Stomach (tissue), 8 donors: ENCODE measurements at regions not wholly inside any gene's neighbourhood (a gene's known extent, or its start where the extent isn't known, plus 50 kb on each side); places are given as distances from the start of the nearest gene placed in this dataset.

Source experiments
- DNase-seq, 2 donors: peaks; one replicate each; pipeline versions ENCODE4 v3.0.0 to v3.0.0-alpha.2; 2013 to 2019
- H3K27ac ChIP-seq, 5 donors: fragments of 200-600 bp in 4 of 5; sonication (generic) in 4 of 5; one replicate each; pipeline ENCODE4 v1.5.1; 2013 to 2019; ENCODE audit warnings: mild to moderate bottlenecking in 1 of 5, moderate library complexity in 1 of 5
- H3K27me3 ChIP-seq, 3 donors: fragments of 200-600 bp; sonication (generic); one replicate each; pipeline ENCODE4 v1.5.1; 2017 to 2019; ENCODE audit warnings: mixed run types in 1 of 3
- H3K36me3 ChIP-seq, 4 donors: fragments of 200-600 bp; sonication (generic); 1 replicate in 3 of 4; 2 replicates in 1 of 4; pipeline ENCODE4 v1.5.1; 2016 to 2019
- H3K4me1 ChIP-seq, 4 donors: fragments of 200-600 bp; sonication (generic); one replicate each; pipeline ENCODE4 v1.5.1; 2016 to 2019
- H3K4me3 ChIP-seq, 4 donors: fragments of 200-600 bp; sonication (generic) in 3 of 4; one replicate each; pipeline ENCODE4 v1.5.1; 2016 to 2019; ENCODE audit warnings: mild to moderate bottlenecking in 1 of 4
- H3K9me3 ChIP-seq, 4 donors: fragments of 200-600 bp; sonication (generic); one replicate each; pipeline ENCODE4 v1.5.1; 2016 to 2019
- EP300 ChIP-seq: sonication (generic); formaldehyde crosslinking; IDR thresholded peaks from one replicate; pipeline ENCODE4 v1.6.1; 2017; ENCODE audit warnings: antibody characterized with exemption
- POLR2A ChIP-seq, 4 donors: fragments of 450-650 bp; IDR thresholded peaks; one replicate each; pipeline ENCODE4 v1.6.1; 2016; ENCODE audit warnings: antibody characterized with exemption in 4 of 4, control low read depth in 2 of 4, mild to moderate bottlenecking in 1 of 4, moderate library complexity in 1 of 4
- POLR2AphosphoS5 ChIP-seq, 3 donors: sonication (generic); formaldehyde crosslinking; IDR thresholded peaks; one replicate each; pipeline ENCODE4 v1.6.1; 2016; ENCODE audit warnings: antibody characterized with exemption in 3 of 3
- WGBS, 5 donors: extraction: QIAGEN DNeasy Blood & Tissue Kit in 3 of 5; methylation state at CpG; one replicate each; pipeline versions ENCODE4 v1.1.5 to v1.1.7; 2013 to 2018; 5-methylcytosine and 5-hydroxymethylcytosine counted together
- intact Hi-C: fragments of 100-400 bp; cut with DNase I; formaldehyde crosslinking; loops from one replicate; pipeline ENCODE4 v1.15.1; 2023; ENCODE audit warnings: low total_unique reads
- TF ChIP-seq, protein P1 (sequence below), 7 experiments: fragments of 450-650 bp in 4 of 7; fragments of 200-600 bp in 3 of 7; sonication (generic) in 3 of 7; IDR thresholded peaks; one replicate each; pipeline ENCODE4 v1.5.1; 2016 to 2019; ENCODE audit warnings: antibody characterized with exemption in 7 of 7, control low read depth in 2 of 7, mild to moderate bottlenecking in 1 of 7
- donor health status: healthy with polysubstance abuse.
- donor health status: Bipolar disorder and iron deficiency.
- donor health status: healthy.

DNA sequence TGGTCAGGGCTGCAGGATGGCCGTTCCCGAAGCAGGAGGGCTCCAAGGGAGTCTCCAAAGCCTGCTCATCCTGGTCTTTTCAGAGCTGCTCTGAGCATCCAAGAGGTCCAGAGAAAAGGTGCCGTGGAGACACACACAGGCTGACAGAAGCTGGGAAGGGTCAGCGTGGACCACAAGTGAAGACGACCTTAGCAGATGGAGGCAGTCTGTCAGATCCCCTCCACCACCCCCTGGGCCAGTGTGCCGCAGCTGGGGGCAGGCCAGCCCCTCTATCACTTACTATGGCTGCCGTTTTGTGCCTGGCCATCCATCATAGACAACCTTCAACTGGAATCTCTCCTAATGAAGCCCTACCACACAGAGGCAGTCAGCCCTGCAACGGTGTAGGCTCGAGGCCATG is 335.1 kb upstream of the RGMA start:
- WGBS, 5 donors, result 64 to 91% (median 87%) methylated on average over 3 to 9 of the region's 9 CpGs
- TF ChIP-seq EP300 (no peak), POLR2A (IDR thresholded peaks at IDR 0.05) (no peak), POLR2AphosphoS5 (IDR thresholded peaks at IDR 0.05) (no peak)
- TF ChIP-seq, protein P1, sequence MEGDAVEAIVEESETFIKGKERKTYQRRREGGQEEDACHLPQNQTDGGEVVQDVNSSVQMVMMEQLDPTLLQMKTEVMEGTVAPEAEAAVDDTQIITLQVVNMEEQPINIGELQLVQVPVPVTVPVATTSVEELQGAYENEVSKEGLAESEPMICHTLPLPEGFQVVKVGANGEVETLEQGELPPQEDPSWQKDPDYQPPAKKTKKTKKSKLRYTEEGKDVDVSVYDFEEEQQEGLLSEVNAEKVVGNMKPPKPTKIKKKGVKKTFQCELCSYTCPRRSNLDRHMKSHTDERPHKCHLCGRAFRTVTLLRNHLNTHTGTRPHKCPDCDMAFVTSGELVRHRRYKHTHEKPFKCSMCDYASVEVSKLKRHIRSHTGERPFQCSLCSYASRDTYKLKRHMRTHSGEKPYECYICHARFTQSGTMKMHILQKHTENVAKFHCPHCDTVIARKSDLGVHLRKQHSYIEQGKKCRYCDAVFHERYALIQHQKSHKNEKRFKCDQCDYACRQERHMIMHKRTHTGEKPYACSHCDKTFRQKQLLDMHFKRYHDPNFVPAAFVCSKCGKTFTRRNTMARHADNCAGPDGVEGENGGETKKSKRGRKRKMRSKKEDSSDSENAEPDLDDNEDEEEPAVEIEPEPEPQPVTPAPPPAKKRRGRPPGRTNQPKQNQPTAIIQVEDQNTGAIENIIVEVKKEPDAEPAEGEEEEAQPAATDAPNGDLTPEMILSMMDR (IDR thresholded peaks at IDR 0.05), result no peak
- no peak for DNase-seq
- Histone ChIP-seq H3K27ac (no peak overlapping the region), H3K4me1 (no peaks in the 10 kb centered on the region), H3K4me3 (no peak overlapping the region), H3K9me3 (no peaks in the 10 kb centered on the region), H3K36me3 (no peaks in the 10 kb centered on the region), H3K27me3 (no peaks in the 10 kb centered on the region)
- intact Hi-C loops, result no loop called here

DNA sequence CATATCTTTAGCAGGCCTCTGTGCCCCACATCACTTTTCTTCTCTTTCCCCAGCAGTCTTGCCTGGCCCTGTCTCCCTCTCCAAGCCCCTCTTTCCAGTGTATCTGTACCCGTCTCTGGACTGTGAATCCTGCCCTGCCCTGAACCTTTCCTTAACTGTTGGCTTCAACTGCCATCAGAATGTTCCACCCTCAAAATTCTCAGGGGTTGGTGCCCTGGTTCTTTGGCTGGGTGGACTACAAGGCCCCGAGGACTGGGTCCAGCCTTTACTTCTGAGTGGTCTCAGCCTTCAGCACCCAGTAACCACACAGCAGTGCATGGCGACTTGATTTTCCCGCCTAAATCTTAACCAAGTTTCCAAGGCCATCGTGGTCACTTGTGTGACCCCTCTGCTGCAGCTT is 333.5 kb upstream of the RGMA start:
- intact Hi-C loops, result no loop called here
- no peaks in the 10 kb centered on the region for H3K27me3 ChIP-seq
- no peaks in the 10 kb centered on the region for H3K9me3 ChIP-seq
- H3K27ac ChIP-seq, result no peak overlapping the region
- no peak for DNase-seq
- no peak overlapping the region for H3K4me3 ChIP-seq
- no peaks in the 10 kb centered on the region for H3K4me1 ChIP-seq
- H3K36me3 ChIP-seq, result no peaks in the 10 kb centered on the region
- TF ChIP-seq EP300, result no peak
- TF ChIP-seq POLR2AphosphoS5 (IDR thresholded peaks at IDR 0.05), result no peak
- TF ChIP-seq, protein P1 (IDR thresholded peaks at IDR 0.05), result no peak
- TF ChIP-seq POLR2A (IDR thresholded peaks at IDR 0.05), result no peak
- WGBS, 5 donors, result 88 to 96% (median 93%) methylated on average over 5 of the region's 5 CpGs

DNA sequence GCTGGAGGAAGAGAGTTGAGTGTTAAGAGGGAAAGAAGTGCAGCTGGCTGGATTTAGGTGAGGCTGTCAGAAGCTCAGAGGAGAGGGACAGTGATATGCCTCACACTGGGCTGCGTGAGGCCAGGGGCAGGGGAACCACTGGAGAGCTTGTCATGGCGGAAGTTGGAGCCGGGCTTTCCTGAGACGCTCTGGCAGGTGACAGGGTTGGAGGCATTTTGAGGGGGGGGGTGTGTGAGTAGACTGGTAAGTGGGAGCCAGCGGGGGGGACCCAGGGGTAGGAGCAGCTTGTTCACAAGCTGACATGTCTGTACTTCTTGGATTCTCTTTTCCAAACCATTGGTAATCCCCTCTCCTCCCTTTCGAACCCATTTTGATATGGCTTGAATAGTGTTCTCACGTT is 331.5 kb upstream of the RGMA start:
- H3K27me3 ChIP-seq, result no peaks in the 10 kb centered on the region
- intact Hi-C loops, result no loop called here
- DNase-seq, result no peak
- TF ChIP-seq, protein P1 (IDR thresholded peaks at IDR 0.05), result no peak
- TF ChIP-seq POLR2A (IDR thresholded peaks at IDR 0.05), result no peak
- no peak for TF ChIP-seq EP300
- no peak for TF ChIP-seq POLR2AphosphoS5 (IDR thresholded peaks at IDR 0.05)
- no peaks in the 10 kb centered on the region for H3K4me1 ChIP-seq
- WGBS, 5 donors, result 80 to 89% (median 86%) methylated on average over 7 of the region's 7 CpGs
- H3K36me3 ChIP-seq, result no peaks in the 10 kb centered on the region
- no peak overlapping the region for H3K4me3 ChIP-seq
- no peak overlapping the region for H3K27ac ChIP-seq
- no peaks in the 10 kb centered on the region for H3K9me3 ChIP-seq

DNA sequence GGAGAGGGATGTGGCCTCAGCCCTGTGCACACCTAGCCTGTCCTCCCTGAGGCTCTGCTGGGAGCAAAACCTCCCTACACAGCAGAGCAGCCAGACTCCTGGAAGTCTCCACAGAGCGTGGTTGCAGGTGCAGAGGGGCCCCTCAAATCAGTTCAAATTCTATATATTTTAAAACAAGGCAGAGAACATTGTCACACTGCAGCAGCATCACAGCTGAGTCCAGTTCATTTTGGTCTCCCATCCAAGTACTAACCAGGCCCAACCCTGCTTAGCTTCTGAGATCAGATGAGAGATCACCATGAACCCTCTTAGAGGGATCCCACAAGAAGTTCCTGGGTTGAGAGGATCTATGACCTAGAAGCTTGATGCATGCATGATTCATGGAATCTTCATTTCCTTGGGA is 331.0 kb upstream of the RGMA start:
- no peak for TF ChIP-seq POLR2AphosphoS5 (IDR thresholded peaks at IDR 0.05)
- no peak for TF ChIP-seq POLR2A (IDR thresholded peaks at IDR 0.05)
- Histone ChIP-seq H3K4me3 (no peak overlapping the region), H3K27ac (no peak overlapping the region), H3K9me3 (no peaks in the 10 kb centered on the region), H3K36me3 (no peaks in the 10 kb centered on the region), H3K4me1 (no peaks in the 10 kb centered on the region), H3K27me3 (no peaks in the 10 kb centered on the region)
- WGBS, 5 donors, result 58 to 86% (median 71%) methylated on average over 1 of the region's 1 CpG
- DNase-seq, result no peak
- intact Hi-C loops, result no loop called here

DNA sequence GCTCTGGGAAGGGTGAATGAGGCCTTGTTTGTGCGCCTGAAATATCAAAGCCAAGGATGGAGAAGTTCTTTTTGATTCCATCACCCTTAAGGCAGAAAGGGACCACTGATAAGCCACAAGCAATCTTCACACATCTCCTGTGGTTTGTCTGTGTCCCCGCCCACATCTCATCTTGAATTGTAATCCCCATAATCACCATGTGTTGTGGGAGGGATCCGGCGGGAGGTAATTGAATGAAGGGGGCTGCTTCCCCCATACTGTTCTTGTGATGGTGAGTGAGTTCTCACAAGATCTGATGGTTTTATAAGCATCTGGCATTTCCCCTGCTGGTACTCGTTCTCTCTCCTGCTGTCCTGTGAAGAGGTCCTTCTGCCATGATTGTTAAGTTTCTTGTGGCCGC is 329.6 kb upstream of the RGMA start:
- no peaks in the 10 kb centered on the region for H3K36me3 ChIP-seq
- 80 to 95% (median 85%) methylated on average over 5 to 6 of the region's 6 CpGs for WGBS, 5 donors
- no peak overlapping the region for H3K4me3 ChIP-seq

More for the DNA sequence above, 329.6 kb upstream of the RGMA start:
- Histone ChIP-seq H3K9me3 (no peaks in the 10 kb centered on the region), H3K4me1 (no peaks in the 10 kb centered on the region), H3K27ac (no peak overlapping the region), H3K27me3 (no peaks in the 10 kb centered on the region)
- no peak for TF ChIP-seq POLR2A (IDR thresholded peaks at IDR 0.05)
- no peak for TF ChIP-seq EP300
- no peak for TF ChIP-seq POLR2AphosphoS5 (IDR thresholded peaks at IDR 0.05)
- TF ChIP-seq, protein P1 (IDR thresholded peaks at IDR 0.05), result no peak
- DNase-seq, result no peak
- intact Hi-C loops, result no loop called here
